ENCODE measurements at regions not wholly inside any gene's neighbourhood (a gene's known extent, or its start where the extent isn't known, plus 50 kb on each side); places are given as distances from the start of the nearest gene placed in this dataset.

GRCh38 chr7:53690411-53690810 is 655.0 kb downstream of the POM121L12 start:
- ATAC-seq (ENCODE audit: low read depth) (no peak), DNase-seq (no peak)
- no peak overlapping the region for H3K4ac ChIP-seq (ENCODE audit: low read depth, low read length)
- no peak overlapping the region for H2BK5ac ChIP-seq (ENCODE audit: low read depth, low read length, poor library complexity, severe bottlenecking)
- no peak overlapping the region for H3K4me2 ChIP-seq (ENCODE audit: low read depth, low read length)
- no peak overlapping the region for H3K23ac ChIP-seq (ENCODE audit: low read depth, low read length)
- no peak overlapping the region for H2AK5ac ChIP-seq (ENCODE audit: low read depth, low read length)
- peaks cover 5% of the 10 kb centered on the region; the same call in 1 of the 2 replicates for H3K9me3 ChIP-seq (ENCODE audit: control insufficient read depth, insufficient read depth, low read length)
- no peak overlapping the region for H3K27ac ChIP-seq (ENCODE audit: insufficient read depth, low read length)
- no peaks in the 10 kb centered on the region for H3K79me1 ChIP-seq (ENCODE audit: low read depth in 1 of 2, low read length in 2 of 2)
- H3K36me3 ChIP-seq (ENCODE audit: control insufficient read depth, insufficient read depth, low read length): no peaks in the 10 kb centered on the region
- no peak overlapping the region for H3K56ac ChIP-seq (ENCODE audit: extremely low read depth, insufficient read depth, low read length)
- in situ Hi-C loops (cut with MboI; ENCODE audit: low sequenced_read_pairs) (no loop called here), intact Hi-C loops (cut with micrococcal nuclease) (no loop called here), dilution Hi-C loops (cut with HindIII; ENCODE audit: low sequenced_read_pairs, unreplicated experiment) (no loop called here)
- ChIA-PET POLR2A (ENCODE audit: unreplicated experiment) (no interaction called here), CTCF (no interaction called here)
- no peak overlapping the region for H3K14ac ChIP-seq (replicated peaks; ENCODE audit: low read depth, low read length)
- no peak overlapping the region for H2BK15ac ChIP-seq (ENCODE audit: low read depth, low read length)
- no peak overlapping the region for H4K5ac ChIP-seq (ENCODE audit: low read depth, low read length)
- H2AK9ac ChIP-seq (replicated peaks; ENCODE audit: low read depth, low read length, poor library complexity): no peak overlapping the region
- no peak overlapping the region for H4K91ac ChIP-seq (ENCODE audit: insufficient read depth, low read depth, low read length)
- H3K27me3 ChIP-seq (ENCODE audit: control insufficient read depth, insufficient read depth, low read length): no peaks in the 10 kb centered on the region
- H3K18ac ChIP-seq (ENCODE audit: low read depth, low read length): no peak overlapping the region
- no peak overlapping the region for H3K4me3 ChIP-seq (ENCODE audit: insufficient read depth, low read depth, low read length)
- H3K4me1 ChIP-seq (ENCODE audit: control insufficient read depth, insufficient read depth, low read length): no peaks in the 10 kb centered on the region
- 60% methylated on average over 1 of the region's 2 CpGs; no CpG with 5 or more reads in 1 of the 2 experiments for WGBS, 2 experiments (ENCODE audit: extremely low coverage in 2 of 2, insufficient read length in 1 of 2)
- no TSS peak for BruUV-seq (replicated peaks)
- H3K9me1 ChIP-seq (ENCODE audit: insufficient read depth, low read length): no peaks in the 10 kb centered on the region
- no peak for TF ChIP-seq USF2 (IDR thresholded peaks at IDR 0.05; ENCODE audit: low read depth, low read length)
- no peak for TF ChIP-seq MAZ (IDR thresholded peaks at IDR 0.05; ENCODE audit: borderline replicate concordance, low read depth, low read length)
- no peak for TF ChIP-seq BHLHE40 (IDR thresholded peaks at IDR 0.05; ENCODE audit: low read depth, low read length)
- TF ChIP-seq MXI1 (IDR thresholded peaks at IDR 0.05; ENCODE audit: borderline replicate concordance, low read depth, low read length): no peak
- TF ChIP-seq CEBPB (IDR thresholded peaks at IDR 0.05; ENCODE audit: low read depth, low read length): no peak
- TF ChIP-seq SMC3 (IDR thresholded peaks at IDR 0.05; ENCODE audit: low read depth, low read length): no peak
- no peak for TF ChIP-seq MAFK (IDR thresholded peaks at IDR 0.05; ENCODE audit: low read depth, low read length)
- TF ChIP-seq NFE2L2 (IDR thresholded peaks at IDR 0.05; ENCODE audit: low read depth, low read length): no peak
- no peaks in the 10 kb centered on the region for H4K20me1 ChIP-seq (ENCODE audit: insufficient read depth, low read length)
- H2BK20ac ChIP-seq (ENCODE audit: low read depth, low read length): no peak overlapping the region
- H2AFZ ChIP-seq (replicated peaks; ENCODE audit: low read length, poor library complexity): no peak overlapping the region
- no peak overlapping the region for H2BK120ac ChIP-seq (ENCODE audit: low read depth, low read length)
- no peak overlapping the region for H4K8ac ChIP-seq (ENCODE audit: low read depth in 2 of 2, low read length in 2 of 2)
- no peak overlapping the region for H3K9ac ChIP-seq (ENCODE audit: low read depth, low read length)
